T-helper 1 cell (primary cell): ENCODE measurements at regions not wholly inside any gene's neighbourhood (a gene's known extent, or its start where the extent isn't known, plus 50 kb on each side); places are given as distances from the start of the nearest gene placed in this dataset.

Experiments used
- DNase-seq, 5 donors: peaks; one replicate each; pipeline ENCODE4 v3.0.0-alpha.2; 2012 to 2020

DNA sequence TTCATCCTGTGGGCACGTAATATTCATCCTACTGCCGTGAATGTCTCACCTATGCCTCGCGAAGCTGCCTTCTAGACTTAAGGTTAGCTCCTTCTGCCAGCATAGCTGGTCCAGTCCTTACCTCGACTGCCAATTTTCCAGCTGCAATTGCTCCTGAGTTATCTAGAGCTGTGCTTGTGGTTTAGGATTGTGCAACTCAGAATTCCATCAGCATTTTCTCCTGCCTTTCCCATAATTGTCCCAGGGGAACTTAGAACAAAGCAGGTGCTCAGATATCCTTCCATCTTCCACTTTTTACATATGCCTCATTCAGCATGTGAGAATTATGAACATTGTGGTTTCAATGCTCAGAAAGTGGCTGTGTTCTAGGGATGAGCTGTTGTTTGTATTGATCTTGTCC lies 131.4 kb upstream of the ADGRL3 start:
- DNase-seq, result no peak

GRCh38 chr4:61070269-61070668 lies 129.9 kb upstream of the ADGRL3 start:
- DNase-seq, result no peak

DNA sequence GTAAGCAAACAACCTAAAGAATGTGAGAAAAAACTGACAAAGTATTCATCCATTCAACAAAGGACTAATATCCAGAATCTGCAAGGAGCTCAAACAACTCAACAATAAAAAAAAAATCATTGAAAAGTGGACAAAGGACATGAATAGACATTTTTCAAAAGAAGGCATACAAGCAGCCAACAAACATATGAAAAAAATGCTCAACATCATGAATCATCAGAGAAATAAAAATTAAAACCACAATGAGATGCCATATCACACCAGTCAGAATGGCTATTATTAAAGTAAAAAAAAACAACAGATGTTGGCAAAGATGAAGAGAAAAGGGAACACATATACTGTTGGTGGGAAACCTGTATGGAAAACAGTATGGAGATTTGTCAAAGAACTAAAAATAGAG lies 120.7 kb upstream of the ADGRL3 start:
- DNase-seq, result no peak

- no peak for DNase-seq
These were observed 120.2 kb upstream of the ADGRL3 start for GRCh38 chr4:61079976-61080375.

- DNase-seq, result no peak
These were observed 114.6 kb upstream of the ADGRL3 start for GRCh38 chr4:61085534-61085933.

DNA sequence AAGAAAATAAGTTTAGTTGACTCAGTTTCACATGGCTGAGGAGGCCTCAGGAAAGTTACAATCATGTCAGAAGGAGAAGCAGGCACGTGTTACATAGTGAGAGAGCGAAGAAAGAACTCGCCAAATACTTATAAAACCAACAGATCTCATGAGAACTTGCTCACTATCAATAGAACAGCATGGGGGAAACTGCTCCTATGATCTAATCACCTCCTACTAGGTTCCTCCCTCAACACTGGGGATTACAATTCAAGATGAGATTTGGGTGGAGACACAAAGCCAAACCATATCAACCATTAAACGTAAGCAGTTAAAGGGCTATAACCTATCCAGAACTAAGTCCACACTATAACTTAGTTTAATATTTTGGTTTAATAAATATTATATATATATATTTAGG lies 113.8 kb upstream of the ADGRL3 start:
- DNase-seq, result no peak

DNA sequence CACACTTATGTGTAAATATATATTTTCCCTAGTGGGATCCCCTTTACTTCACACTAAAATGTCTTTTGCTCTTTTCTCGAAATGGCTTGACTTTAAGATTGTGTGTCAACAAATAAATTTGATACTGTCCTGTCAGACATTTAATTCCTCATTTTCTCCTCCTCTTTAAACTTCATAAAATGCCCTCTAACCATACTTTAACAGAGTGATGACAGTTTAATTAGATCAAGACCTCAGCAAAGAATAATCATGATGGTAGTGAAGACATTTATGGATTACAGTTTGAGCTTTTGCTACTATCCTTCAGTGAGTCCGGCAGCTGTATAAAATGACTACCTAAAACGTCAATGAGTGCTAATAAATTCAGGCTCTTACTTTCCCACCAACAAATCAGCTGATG lies 113.1 kb upstream of the ADGRL3 start:
- no peak for DNase-seq

DNA sequence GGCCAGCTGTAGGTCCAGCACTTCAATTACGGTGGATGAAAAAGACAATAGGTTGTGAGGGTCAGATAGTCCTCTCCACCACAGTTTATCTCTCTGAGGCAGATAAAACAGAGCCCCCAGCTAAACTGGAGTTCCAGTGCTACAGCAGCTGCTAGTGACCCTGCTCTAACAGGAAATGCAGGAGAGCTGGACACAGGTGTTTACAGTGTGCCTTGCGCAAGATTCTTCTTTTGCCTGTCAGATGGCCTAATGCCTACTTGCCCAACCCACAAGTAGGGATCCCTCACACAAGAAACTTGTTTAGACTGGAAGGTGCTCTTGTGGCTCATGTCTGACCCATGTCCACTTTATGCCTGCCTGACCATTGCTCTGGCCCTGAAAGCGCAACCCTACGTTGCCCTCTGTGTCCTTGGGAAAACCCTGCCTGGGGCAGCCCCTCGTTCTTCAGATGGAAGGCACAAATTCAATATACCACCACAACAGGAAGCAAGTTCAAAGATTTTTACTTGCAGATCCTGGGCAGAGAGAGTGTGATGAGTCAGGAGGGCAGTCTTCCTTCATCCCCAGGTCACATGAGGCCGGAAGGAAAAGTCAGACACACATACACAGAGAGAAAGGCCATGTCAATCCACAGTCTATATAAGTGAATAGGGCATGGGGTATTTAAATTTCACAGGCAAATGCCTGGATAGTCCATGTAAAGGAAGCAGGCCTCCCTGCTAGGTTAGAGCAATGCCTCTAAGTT lies 105.1 kb upstream of the ADGRL3 start:
- no peak for DNase-seq

DNA sequence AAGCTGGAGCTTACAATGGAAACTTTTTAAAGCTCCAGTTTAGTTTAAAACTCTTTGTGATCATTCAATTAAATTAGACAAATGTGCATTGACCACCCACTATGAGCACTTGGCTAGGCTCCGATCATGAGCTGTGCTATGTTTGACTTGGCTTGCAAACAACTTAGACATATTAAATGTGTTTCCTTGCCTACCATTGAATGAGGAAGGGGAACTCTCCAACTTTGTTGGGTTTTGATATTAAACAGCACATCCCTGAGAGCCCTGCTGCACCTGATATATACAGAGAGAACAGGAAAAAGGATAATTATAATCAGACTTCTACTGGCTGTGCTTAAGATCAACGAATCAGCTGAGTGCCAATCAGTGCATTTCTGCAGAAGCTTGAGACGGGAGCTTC lies 71.4 kb upstream of the ADGRL3 start:
- DNase-seq, result no peak

DNA sequence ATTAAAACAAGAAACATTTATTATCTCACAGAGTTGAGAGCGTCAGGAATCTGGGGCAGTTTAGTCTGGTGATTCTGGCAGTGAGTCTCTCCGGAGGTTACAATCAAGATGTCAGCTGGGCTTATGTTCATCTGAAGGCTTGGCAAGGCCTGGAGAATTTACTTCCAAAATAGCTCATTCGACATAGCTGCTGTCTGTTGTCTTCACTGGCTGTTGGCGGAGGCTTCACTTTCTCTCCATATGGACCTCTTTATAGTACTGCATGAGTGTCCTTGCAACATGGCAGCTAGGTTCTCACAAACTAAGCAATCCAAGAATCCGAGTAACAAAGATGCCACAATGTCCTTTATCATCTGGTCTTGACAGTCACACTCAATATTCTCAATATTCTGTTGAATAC lies 70.2 kb upstream of the ADGRL3 start:
- no peak for DNase-seq

GRCh38 chr4:61143461-61143860 lies 56.7 kb upstream of the ADGRL3 start:
- no peak for DNase-seq

- DNase-seq, result no peak
These were observed 50.8 kb upstream of the ADGRL3 start for GRCh38 chr4:61149278-61149677.
